HG03439 (cell line): ENCODE measurements at regions not wholly inside any gene's neighbourhood (a gene's known extent, or its start where the extent isn't known, plus 50 kb on each side); places are given as distances from the start of the nearest gene placed in this dataset.

Experiments used
- ATAC-seq: cut with Tn5 transposase; IDR thresholded peaks from one replicate; pipeline ENCODE4 v1.9.1; 2021; ENCODE audit warnings: mild to moderate bottlenecking, moderate library complexity; ENCODE audit not compliant: unreplicated experiment

DNA sequence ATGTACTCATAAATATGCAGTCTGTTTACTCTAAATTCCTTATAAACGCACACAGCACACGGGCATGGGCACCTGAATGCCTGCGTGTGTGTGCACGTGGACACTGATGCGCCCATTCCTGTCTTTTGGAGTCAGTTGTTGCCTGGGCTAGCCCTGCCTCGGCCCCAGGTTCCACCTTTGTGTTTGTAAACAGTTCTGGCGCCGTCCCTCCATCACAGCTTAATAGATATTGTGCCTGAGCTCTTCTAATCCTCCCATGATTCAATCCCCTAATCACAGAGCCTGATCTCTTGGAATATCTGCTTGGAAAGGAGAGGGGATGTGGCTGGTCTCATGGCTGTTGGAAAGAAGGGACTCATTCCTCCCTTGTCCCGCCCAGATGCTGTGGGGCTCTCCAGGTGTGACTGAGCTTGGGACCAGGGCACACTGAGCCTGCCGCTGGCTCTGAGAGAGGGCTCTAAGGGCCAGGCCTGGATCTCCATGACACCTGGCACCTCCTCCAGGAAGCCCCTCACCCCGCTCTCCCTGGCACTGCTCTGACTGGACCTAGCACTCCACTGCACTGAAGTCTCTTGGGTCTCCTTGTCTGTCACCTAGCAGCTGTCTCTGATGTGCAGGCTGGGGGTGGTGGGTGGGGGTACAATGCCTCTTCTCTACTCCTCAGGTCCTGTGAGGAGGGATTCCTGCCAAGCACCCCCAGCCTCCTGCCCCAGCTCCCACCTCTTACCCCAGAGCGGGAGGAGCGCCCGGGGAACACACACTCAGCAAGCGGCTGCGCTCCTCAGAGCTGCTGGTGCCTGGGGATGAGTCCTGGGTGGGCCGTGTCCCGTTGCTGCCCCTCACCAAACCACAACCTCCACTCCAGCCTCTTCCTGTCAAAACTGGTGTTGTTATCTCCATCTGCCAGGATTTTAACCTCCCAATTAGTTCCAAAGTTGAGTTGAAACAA lies 181.3 kb downstream of the INHBB start:
- ATAC-seq, result no peak

DNA sequence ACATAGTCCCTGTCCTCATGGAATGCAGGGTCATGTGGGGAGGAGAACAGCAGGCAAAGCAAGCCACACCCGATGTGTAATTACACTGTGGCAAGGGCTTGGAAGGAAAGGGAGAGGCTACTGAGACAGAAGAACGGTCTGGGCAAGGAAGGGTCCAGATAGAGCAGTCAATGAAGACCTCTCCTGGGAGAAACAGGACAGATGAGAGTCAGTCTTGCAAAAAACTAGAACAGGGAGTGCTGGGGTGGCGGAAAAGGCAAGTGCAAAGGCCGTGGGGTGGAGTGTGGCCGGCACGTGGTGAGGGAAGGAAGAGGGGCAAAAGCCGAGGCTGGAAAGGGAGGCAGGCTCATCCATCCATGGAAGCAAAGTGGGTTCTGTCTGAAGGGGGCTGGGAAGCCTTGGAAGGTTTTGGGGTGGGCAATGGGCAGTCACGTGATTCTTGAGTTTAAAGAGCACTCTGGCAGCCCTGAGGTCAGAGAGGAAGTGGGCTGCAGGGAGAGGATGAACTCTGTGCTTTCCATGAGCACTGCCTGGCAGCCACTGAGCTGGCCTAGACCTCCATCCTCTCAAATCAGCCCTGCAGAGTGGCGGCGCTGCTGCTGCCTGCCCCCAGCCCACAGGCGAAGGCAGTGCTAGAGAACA lies 182.2 kb downstream of the INHBB start:
- no peak for ATAC-seq

DNA sequence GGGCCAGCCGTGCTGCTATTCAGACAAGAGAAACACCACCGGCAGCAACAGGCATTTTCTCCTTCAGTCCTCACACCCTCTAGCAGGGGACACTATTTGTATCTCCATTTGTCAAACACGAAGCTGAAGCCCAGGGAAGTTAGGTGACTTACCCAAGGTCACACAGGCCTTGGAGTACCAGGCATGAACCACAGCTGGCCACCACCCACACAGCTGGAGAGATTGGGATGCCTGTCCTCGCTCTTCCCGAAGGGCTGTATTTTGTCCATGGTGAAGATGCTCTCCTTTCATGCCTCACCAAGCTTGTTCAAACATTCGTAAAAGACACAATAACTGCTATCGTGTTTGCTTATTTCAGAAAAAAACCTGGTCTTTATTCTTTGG lies 182.7 kb downstream of the INHBB start:
- no peak for ATAC-seq

DNA sequence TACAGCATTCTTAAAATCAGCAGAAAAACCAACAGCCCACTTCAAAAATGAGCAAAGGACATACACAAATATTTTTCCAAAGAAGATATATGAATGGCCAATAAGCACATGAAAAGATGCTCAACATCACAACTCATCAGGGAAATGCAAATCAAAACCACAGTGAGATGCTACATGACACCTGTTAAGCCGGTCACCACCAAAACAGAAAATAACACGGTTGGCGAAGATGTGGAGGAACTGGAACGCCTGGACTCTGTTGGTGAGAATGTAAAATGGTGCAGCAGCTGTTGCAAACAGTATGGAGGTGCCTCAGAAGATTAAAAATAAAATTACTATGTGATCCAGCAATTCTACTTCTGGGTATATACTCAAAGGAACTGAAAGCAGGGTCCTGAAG lies 184.8 kb downstream of the INHBB start:
- no peak for ATAC-seq

DNA sequence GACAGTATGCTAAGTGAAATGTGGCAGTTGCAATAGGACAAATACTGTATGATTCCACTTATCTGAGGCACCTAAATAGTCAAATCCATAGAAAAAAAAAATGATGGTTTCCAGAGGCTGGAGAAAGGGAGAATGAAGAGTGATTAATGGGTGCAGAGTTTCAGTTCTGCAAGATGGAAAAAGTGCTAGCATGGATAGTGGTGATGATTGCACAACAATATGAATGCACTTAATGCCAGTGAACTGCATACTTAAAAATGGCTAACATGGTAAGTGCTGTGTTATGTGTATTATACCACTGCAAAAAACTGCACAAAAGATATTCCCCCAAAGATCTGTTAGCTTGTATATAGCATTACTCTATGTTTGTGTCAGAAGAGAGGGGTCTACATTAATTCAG lies 185.4 kb downstream of the INHBB start:
- ATAC-seq, result no peak

DNA sequence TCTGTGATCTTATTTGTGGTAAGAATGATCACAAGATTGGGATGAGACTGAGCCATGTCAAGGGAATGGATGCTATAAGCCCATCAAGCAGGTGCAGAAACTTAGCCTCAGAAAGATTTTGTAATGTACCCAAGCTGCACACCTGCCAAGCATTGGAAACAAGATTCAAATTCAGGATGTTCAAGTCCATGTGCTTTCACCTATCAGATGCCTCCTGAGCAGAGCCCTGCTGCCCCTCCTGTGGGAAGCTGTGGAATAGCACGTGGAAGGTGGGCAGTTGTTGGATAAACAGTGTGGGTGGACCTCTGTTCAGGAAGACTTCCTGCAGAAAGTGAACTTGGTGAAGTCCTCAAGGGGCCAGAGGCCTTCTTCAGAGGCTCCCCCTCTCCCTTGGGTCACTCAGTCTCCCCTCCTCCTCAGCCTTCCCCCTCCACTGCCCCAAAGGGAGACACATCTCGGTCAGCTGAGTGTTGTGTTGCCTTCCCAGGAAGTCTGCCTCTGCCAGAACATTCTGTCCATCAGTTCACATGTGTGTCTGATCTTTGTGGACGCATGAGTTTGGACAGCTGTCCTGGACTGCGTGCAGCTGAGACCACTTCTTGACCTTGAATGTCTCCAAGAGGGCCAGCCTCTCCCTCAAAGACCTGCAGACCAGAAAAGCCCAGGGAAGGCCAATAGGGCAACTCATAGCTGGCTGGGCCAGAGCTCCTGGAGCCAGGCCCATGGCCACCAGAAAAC lies 186.1 kb downstream of the INHBB start:
- ATAC-seq, result no peak

DNA sequence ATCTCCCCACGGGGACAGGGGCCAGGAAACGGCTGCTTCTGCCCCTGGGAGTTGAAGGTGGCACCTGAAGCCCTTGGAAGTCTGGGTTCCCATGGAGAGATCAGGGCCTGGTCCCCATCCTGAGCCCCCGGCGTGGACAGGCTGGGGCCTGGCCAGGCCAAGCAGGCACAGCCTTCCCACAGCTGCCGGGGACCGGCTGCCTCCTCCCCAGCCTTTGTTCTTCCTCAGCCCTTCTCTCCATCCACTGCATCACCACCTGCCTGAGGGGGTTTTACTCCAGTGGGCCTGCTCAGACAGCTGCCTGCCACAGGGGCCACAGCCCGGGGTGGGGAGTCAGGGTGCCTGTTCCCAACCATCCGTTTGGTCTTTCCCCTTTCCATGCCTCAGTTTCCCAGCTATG lies 187.7 kb downstream of the INHBB start:
- no peak for ATAC-seq

DNA sequence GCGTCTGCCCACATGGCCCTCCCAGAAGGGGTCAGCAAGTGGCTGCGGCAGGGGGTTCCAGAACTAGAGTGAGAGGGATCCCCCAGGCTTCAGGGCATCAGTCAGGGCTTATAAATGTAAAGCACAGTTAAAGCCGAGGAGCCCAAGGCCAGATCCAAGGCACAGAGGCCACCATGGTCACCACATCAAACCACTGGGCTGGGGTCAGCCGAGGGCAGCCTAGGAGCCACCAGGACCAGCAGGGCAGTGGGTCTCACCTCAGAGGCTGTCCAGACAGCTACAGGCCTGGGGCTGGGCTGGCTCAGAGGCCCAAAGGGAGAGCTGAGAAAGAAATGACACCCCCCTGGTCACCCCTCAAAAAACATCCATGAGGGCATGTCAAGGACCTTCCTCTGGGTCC lies 188.5 kb downstream of the INHBB start:
- no peak for ATAC-seq

DNA sequence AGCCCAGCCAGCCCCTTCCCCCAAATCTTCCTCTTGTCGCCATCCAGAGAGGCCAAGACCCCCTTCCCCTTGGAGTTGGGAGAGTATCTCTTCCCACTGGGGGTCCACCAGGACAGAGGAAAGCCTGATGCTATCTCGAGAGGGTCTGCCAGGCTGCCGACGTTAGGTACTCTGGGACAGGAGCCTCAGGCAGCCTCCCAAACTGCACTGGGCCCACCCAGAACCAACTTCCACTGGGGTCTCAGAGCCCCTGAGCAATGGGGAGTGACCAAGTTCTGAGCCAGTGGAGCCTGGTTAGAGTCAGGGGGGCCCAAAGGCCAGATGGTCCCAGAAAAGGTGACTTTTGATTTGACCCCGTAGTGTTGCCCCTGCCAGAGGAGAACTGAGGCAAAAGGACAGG lies 189.1 kb downstream of the INHBB start:
- no peak for ATAC-seq

DNA sequence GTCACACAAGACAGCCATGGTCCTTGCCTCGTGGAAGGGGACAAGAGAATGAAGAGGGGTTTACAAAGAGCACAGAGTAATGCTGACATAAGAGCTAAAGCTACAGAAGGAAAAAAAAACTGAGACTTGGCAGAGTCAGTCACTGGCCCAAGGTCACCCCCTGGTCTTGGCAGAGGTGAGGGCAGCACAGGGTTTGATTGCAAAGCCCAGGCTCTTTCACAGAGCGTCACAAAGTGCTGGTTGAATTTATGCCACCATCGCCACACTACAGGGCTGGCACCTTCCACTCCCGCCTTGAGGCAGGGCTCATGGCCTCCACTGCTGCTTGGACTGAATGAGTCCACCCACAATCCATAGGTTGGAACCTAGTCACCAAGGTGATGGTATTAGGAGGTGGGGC lies 190.2 kb downstream of the INHBB start:
- ATAC-seq, result no peak

DNA sequence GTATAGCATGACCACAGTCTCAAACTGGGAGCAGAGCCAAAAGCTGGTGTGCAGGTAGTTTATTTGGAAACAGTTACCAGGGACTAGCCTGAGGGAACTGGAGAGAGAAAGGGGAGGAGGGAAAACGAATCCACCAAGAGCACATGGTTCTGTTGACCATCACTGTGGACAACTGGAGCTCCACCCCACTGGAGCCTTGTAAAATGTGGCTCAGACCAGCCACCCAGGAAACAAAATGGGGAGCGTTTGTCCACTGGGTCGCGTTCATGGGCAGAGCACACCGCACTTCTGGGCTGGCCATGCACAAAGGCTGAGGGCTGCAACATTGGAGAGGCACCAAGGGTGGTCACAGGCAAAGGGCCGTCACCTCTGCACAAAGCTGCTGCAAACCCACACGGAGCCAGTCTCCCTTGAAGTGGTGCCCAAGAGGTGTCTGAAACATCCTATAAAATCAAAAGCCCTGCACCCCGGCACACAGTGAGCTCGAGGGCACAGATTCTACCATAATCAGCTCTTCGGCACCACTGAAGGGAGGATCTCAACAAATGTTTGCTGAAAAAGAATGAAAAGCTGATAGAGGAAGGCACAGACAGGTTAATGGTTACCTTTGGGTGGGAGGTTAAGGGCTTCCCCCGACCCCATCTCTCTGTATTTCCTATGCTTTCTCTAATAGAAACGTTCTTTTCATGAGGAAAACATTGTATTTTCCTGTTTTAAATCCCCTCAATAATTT lies 192.9 kb downstream of the INHBB start:
- ATAC-seq, result no peak

DNA sequence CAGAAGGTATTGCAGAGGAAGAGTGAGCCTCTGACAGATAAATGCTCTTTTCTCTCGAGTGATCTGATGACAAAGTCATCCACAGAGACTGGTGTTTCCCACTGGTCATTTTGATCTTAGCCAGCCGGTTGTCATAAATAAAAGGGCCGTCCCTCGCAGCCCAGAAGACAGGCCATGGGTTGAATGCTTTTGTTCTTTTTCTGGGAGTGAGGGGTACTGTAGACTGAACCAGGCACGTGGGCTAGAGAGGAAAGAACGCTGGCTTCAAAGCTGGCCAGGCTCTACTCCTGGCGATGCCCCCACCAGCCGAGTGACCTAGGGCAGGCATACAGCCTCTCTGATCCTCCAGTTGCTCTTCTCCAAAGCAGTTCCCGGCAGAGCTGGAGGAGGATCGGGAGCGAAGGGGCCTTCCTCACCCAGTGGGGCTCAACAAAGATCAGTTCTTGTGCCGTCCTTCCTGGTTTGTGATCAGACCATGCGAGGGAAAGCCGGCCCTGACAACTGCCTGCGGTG lies 193.5 kb downstream of the INHBB start:
- no peak for ATAC-seq

DNA sequence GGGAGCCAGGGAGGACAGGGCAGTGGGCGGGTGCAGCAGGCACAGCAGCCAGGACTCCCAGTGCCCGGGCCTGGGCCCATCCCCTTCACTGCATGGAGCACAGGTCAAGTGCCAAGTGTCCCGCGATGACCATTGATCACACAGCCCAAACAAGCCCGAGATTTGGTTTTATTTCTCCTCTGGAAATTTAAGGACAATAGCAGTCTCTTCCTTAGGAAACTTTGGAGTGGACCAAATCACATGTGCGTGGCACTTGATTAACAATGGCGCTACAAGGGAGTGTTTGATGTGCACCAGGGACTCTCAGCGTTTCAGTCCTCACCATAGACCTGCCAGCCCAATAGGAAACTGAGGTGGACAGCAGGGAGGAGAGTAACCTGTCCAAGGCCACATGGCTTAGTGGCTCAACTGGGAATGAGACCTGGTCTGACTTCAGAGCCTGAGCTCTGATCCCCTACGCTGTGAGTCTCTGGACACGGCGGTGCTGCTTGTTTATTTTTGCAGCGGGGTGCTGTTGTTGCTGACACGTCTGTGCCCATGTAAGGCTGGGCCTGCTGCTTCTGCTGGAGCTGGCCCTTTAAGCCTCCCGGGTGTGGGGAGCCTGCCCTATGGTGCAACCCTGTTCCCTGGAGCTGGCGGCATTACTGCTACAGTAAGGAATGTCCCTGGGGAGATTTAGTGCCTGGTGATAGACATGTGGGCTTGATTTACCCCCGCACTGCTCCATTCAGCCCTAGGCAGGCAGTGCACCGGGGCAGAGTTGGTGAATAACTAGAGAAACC lies 194.2 kb downstream of the INHBB start:
- ATAC-seq, result no peak

DNA sequence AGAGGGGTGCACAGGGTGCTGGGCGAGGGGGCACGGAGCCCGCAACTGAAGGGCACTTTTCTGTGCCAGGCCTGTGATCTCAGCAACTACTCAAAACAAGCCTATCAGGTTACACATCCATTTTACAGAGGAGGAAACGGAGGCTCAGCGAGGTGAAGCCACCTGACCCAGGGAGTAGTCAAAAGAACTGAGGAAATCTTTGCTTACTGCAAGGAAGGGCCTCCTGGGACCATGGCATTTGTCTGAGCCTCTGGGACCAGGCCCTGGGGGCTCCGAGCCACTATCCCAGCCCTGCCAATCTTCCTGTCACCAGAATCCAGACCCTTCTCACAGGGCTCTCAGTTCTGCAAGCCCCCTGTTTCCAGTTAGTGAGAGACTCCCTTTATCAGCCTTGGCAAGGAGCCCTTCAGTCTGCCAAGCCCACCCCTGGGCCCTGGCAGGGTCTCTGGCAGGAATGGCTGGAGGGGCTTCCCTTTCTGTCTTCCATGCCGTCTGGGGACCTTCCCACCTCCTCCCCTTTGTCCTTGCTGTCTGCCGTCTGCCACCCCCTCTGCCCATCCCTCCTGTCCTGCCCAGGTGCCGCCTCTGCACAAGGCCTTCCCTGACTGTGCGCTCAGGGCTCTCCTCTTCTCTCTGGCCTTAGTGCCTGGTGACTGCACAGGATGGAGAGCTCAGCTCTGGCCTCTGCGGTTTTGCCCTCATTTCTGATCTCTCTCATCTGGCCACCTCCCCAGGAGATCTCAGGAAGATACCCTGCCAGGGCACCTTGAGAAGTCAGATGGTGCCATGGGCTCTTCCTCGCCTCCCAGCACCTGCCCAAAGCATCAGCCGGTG lies 194.7 kb upstream of the GLI2 start:
- no peak for ATAC-seq

DNA sequence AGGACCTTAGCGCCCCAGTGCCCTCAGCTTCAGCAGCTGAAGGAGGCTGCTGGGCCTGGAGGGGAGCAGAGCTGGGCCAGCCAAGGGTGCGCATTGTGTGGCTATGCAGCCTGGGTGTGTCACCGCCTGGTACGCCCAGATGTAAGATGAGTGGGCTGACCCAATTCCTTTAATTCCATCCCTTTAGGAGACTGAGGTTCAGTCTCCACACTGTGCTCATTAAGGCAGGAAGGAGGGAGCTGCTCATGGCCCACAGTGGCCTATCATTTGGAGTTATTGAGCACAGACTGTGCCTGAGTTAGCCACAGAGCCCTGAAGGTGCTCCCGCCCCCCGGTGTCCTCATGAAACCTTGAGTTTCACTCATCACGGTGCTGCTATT lies 194.1 kb upstream of the GLI2 start:
- no peak for ATAC-seq

DNA sequence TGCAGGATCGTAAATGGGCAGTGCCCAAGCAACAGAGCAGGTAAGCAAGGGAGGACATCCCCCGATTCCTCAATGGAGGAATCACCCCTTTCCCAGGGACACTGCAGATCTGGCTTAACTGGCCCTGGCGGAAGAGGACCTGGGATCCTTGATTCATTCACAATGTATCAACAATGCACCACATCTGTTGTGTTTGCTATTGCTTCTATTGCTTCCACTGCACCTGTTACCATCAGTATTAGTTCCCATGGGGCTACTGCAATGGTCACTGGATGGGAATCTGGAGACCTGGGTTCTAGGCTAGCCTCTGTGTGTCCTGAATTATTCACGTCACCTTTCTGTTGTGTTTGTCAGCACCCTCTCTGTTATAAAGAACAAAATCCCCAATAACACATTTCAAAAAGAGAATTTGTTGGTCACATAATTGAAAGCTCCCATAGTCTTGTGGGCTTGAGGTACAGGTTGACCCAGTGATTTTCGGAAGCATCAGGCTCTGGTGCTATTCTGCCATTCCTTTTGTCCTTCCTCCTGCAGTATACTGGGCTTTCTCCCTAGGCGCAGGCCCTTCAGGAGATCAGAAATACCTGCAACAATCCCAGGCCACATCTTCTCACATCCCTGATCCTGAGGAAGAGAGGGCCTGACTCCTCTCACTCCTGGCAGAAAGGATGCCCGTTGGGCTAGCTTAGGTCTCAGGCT lies 193.5 kb upstream of the GLI2 start:
- no peak for ATAC-seq

DNA sequence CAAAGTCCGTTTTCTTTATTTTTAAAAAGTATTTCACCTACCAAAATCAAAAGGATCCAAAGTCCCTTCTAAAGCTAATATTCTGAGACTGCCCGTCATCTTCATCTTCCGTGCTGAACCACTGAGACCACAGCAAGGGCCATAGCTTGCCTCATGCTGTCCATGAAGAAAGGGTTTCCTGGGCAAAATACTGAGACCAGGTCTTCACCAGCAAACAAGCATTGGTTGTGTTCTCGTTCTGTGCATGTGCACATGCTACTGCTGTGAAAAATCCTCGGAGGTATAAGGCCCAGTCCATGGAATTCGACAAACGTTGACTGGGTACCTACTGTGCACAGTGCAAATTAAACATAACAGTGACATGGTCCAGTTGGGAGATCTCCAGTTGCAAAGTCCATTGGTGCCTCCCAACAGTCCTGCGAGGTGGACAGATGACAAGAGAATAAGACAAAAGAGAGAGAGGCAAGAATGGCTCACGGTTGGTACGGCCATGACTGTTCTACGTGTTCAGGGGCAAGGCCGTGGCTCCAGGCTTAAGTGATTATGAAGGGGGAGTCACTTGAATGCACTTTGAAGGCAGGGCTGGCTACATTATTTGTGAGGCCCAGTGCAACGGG lies 192.6 kb upstream of the GLI2 start:
- no peak for ATAC-seq

DNA sequence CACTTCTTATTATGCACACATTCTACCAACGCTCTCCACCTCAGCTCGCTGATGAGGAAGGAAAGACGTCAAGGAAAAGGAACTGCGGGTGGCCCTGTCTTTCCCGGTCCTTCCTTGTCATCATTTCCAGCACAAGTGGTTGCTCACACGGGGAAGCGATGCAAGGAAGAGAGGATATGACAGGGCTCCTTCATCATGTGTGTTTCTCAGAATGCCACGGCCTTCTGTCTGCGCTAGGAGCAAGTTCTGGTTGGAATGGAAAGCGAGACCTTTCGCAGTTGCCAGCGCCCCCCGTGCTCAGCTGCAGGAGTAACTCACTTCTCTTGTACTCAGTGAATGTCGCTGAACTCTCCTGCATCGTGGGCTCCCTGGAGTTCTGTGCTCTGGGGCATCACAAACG lies 191.8 kb upstream of the GLI2 start:
- no peak for ATAC-seq
